HepG2 (cell line): ENCODE measurements at regions not wholly inside any gene's neighbourhood (a gene's known extent, or its start where the extent isn't known, plus 50 kb on each side); places are given as distances from the start of the nearest gene placed in this dataset.

Experiments
- ATAC-seq: fragments of 200-7000 bp; cut with Tn5 transposase; 3 replicates; pipeline ENCODE4 v1.9.1; 2020; ENCODE audit warnings: mild to moderate bottlenecking, moderate library complexity
- BruUV-seq: library from RNA; stranded (reverse); fragments of 400-500 nt; replicated peaks from 2 replicates; lab custom pipeline; 2021; lab: Mats Ljungman, UMichigan
- CTCF ChIA-PET: fragments of 300-600 bp; formaldehyde crosslinking; extraction: SDS; loops from one replicate; lab custom pipeline; 2021; ENCODE audit warnings: low total read pairs, inconsistent platforms, low intra/inter-chr PET ratio; lab: Yijun Ruan, JAX
- POLR2A ChIA-PET: fragments of 350-600 bp; sonication (Branson Sonifier 250); formaldehyde crosslinking; loops from one replicate; lab custom pipeline; 2020; ENCODE audit warnings: antibody characterized with exemption, inconsistent platforms; lab: Yijun Ruan, JAX
- DNase-seq: peaks from one replicate; pipeline ENCODE4 v3.0.0-alpha.2; 2015; ENCODE audit warnings: low spot score
- FAIRE-seq: peaks from 3 replicates; lab custom pipeline; 2011; peaks lifted over from hg19 to GRCh38; lab: Jason Lieb, UNC
- H2AFZ ChIP-seq: one replicate; pipeline ENCODE4 v1.6.1; 2011; ENCODE audit warnings: low read length, inconsistent platforms
- H3K27ac ChIP-seq: fragments of 300-600 bp; 3 replicates; pipeline ENCODE4 v1.8.0; 2011; ENCODE audit warnings: mixed run types, mild to moderate bottlenecking, mixed read lengths, low read length, inconsistent platforms; ENCODE audit not compliant: insufficient read depth; ENCODE audit errors: extremely low read length
- H3K27me3 ChIP-seq, 2 experiments: fragments of 200-600 bp in 1 of 2; 2 replicates in 1 of 2; 3 replicates in 1 of 2; pipeline versions ENCODE4 v1.6.0 to v1.8.0; 2011; ENCODE audit warnings: low read length in 2 of 2, mild to moderate bottlenecking in 2 of 2, moderate library complexity in 2 of 2, inconsistent platforms in 1 of 2; ENCODE audit not compliant: insufficient read depth in 2 of 2, control insufficient read depth in 1 of 2
- H3K36me3 ChIP-seq, 2 experiments: fragments of 200-600 bp in 1 of 2; replicated peaks in 1 of 2; 2 replicates in 1 of 2; 3 replicates in 1 of 2; pipeline versions ENCODE4 v1.5.1 to v1.8.0; 2011; ENCODE audit warnings: low read length in 2 of 2, inconsistent platforms in 1 of 2; ENCODE audit not compliant: insufficient read depth in 2 of 2, control insufficient read depth in 1 of 2
- H3K4me1 ChIP-seq: 2 replicates; pipeline ENCODE4 v1.5.1; 2012; ENCODE audit warnings: low read length, inconsistent platforms; ENCODE audit not compliant: insufficient read depth
- H3K4me2 ChIP-seq: 2 replicates; pipeline ENCODE4 v1.6.0; 2011; ENCODE audit warnings: low read depth, low read length, inconsistent platforms
- H3K4me3 ChIP-seq, 3 experiments: fragments of 200-600 bp in 1 of 3; sonication (generic), shearing (Covaris generic) in 1 of 3; replicated peaks in 1 of 3; 2 replicates each; pipeline ENCODE4 v1.5.1; 2011 to 2016; ENCODE audit warnings: low read length in 3 of 3, inconsistent platforms in 2 of 3, low read depth in 2 of 3, mild to moderate bottlenecking in 2 of 3, control low read depth in 1 of 3, mixed read lengths in 1 of 3; ENCODE audit not compliant: insufficient read depth in 1 of 3
- H3K79me2 ChIP-seq: one replicate; pipeline ENCODE4 v1.6.1; 2011; ENCODE audit warnings: low read length, inconsistent platforms; ENCODE audit not compliant: insufficient read depth
- H3K9ac ChIP-seq: 2 replicates; pipeline ENCODE4 v1.6.0; 2011; ENCODE audit warnings: mild to moderate bottlenecking, low read depth, low read length, inconsistent platforms; ENCODE audit not compliant: insufficient read depth
- H3K9me3 ChIP-seq: 2 replicates; pipeline ENCODE4 v1.5.1; 2012; ENCODE audit warnings: mild to moderate bottlenecking, low read length
- H4K20me1 ChIP-seq: 2 replicates; pipeline ENCODE4 v1.6.0; 2011; ENCODE audit warnings: inconsistent platforms, mild to moderate bottlenecking, low read length, moderate library complexity; ENCODE audit not compliant: insufficient read depth
- CCAR2 ChIP-seq: fragments of 200-400 bp; formaldehyde crosslinking; optimal IDR thresholded peaks from 2 replicates; pipeline ENCODE3; 2018; ENCODE audit warnings: low read depth, mild to moderate bottlenecking, low read length, moderate library complexity
- FOXO1 ChIP-seq: sonication (generic); formaldehyde crosslinking; IDR thresholded peaks from 2 replicates; pipeline ENCODE4 v1.4.0; 2020; ENCODE audit warnings: missing genetic modification reagents
- HNRNPK ChIP-seq: fragments of 200-400 bp; formaldehyde crosslinking; IDR thresholded peaks from 2 replicates; pipeline ENCODE4 v1.6.1; 2018; ENCODE audit warnings: low read length, low read depth, moderate library complexity, mild to moderate bottlenecking; ENCODE audit not compliant: poor library complexity, severe bottlenecking
- KLF13 ChIP-seq: sonication (generic); formaldehyde crosslinking; IDR thresholded peaks from 2 replicates; pipeline ENCODE4 v1.4.0; 2020; ENCODE audit warnings: mild to moderate bottlenecking, missing genetic modification reagents
- NFYB ChIP-seq: sonication (generic); formaldehyde crosslinking; IDR thresholded peaks from 2 replicates; pipeline ENCODE4 v1.4.0; 2020; ENCODE audit warnings: missing genetic modification reagents
- SNAPC4 ChIP-seq: sonication (generic); formaldehyde crosslinking; IDR thresholded peaks from 2 replicates; pipeline ENCODE4 v1.4.0; 2020; ENCODE audit warnings: mild to moderate bottlenecking, missing genetic modification reagents
- ZBTB2 ChIP-seq: sonication (generic); formaldehyde crosslinking; IDR thresholded peaks from 2 replicates; pipeline ENCODE4 v1.8.0; 2022; ENCODE audit warnings: low read depth, missing genetic modification reagents
- ZNF510 ChIP-seq: sonication (generic); formaldehyde crosslinking; IDR thresholded peaks from 2 replicates; pipeline ENCODE4 v1.4.0; 2020; ENCODE audit warnings: low read depth, mild to moderate bottlenecking, missing genetic modification reagents
- ZNF629 ChIP-seq: sonication (generic); formaldehyde crosslinking; conservative IDR thresholded peaks from 2 replicates; pipeline ENCODE4 v1.5.0; 2020; ENCODE audit warnings: missing genetic modification reagents
- ZNF841 ChIP-seq: sonication (generic); formaldehyde crosslinking; IDR thresholded peaks from 2 replicates; pipeline ENCODE4 v1.8.1; 2023; ENCODE audit warnings: missing genetic modification reagents, borderline replicate concordance
- WGBS: methylation state at CpG from one replicate; pipeline ENCODE4 v1.1.6; 2017; ENCODE audit warnings: low lambda C conversion rate; 5-methylcytosine and 5-hydroxymethylcytosine counted together
- in situ Hi-C: cut with HindIII; loops from 2 replicates; pipeline ENCODE4 v1.10.0; 2017; ENCODE audit warnings: low pct_unique_long_range_greater_than_20kb; ENCODE audit not compliant: extremely low pct_ligation_motif_present
- intact Hi-C: fragments of 100-400 bp; cut with micrococcal nuclease; formaldehyde crosslinking; loops from one replicate; pipeline ENCODE4 v1.10.0; 2022; ENCODE audit not compliant: unreplicated experiment
- TF ChIP-seq, protein P1 (sequence below): sonication (generic); formaldehyde crosslinking; IDR thresholded peaks from 2 replicates; pipeline ENCODE4 v1.4.0; 2020; ENCODE audit warnings: mild to moderate bottlenecking, missing genetic modification reagents

GRCh38 chr10:109784236-109784635 is 139.1 kb downstream of the XPNPEP1 start:
- Histone ChIP-seq H2AFZ (no peak overlapping the region), H4K20me1 (no peaks in the 10 kb centered on the region), H3K4me2 (no peak overlapping the region), H3K27me3 (no peaks in the 10 kb centered on the region), H3K9me3 (no peaks in the 10 kb centered on the region), H3K9ac (no peak overlapping the region), H3K27ac (no peak overlapping the region), H3K4me1 (no peaks in the 10 kb centered on the region), H3K36me3 (no peaks in the 10 kb centered on the region), H3K79me2 (no peaks in the 10 kb centered on the region), H3K4me3 (no peak overlapping the region)
- CTCF ChIA-PET: no interaction called here
- POLR2A ChIA-PET: no interaction called here
- intact Hi-C loops: no loop called here
- FAIRE-seq (no peak), ATAC-seq (no peak), DNase-seq (no peak)
- in situ Hi-C loops: no loop called here
- no TSS peak for BruUV-seq
- WGBS: 3% methylated on average over 3 of the region's 3 CpGs
- TF ChIP-seq KLF13 (CRISPR knock-in tag): no peak
- TF ChIP-seq, protein P1, sequence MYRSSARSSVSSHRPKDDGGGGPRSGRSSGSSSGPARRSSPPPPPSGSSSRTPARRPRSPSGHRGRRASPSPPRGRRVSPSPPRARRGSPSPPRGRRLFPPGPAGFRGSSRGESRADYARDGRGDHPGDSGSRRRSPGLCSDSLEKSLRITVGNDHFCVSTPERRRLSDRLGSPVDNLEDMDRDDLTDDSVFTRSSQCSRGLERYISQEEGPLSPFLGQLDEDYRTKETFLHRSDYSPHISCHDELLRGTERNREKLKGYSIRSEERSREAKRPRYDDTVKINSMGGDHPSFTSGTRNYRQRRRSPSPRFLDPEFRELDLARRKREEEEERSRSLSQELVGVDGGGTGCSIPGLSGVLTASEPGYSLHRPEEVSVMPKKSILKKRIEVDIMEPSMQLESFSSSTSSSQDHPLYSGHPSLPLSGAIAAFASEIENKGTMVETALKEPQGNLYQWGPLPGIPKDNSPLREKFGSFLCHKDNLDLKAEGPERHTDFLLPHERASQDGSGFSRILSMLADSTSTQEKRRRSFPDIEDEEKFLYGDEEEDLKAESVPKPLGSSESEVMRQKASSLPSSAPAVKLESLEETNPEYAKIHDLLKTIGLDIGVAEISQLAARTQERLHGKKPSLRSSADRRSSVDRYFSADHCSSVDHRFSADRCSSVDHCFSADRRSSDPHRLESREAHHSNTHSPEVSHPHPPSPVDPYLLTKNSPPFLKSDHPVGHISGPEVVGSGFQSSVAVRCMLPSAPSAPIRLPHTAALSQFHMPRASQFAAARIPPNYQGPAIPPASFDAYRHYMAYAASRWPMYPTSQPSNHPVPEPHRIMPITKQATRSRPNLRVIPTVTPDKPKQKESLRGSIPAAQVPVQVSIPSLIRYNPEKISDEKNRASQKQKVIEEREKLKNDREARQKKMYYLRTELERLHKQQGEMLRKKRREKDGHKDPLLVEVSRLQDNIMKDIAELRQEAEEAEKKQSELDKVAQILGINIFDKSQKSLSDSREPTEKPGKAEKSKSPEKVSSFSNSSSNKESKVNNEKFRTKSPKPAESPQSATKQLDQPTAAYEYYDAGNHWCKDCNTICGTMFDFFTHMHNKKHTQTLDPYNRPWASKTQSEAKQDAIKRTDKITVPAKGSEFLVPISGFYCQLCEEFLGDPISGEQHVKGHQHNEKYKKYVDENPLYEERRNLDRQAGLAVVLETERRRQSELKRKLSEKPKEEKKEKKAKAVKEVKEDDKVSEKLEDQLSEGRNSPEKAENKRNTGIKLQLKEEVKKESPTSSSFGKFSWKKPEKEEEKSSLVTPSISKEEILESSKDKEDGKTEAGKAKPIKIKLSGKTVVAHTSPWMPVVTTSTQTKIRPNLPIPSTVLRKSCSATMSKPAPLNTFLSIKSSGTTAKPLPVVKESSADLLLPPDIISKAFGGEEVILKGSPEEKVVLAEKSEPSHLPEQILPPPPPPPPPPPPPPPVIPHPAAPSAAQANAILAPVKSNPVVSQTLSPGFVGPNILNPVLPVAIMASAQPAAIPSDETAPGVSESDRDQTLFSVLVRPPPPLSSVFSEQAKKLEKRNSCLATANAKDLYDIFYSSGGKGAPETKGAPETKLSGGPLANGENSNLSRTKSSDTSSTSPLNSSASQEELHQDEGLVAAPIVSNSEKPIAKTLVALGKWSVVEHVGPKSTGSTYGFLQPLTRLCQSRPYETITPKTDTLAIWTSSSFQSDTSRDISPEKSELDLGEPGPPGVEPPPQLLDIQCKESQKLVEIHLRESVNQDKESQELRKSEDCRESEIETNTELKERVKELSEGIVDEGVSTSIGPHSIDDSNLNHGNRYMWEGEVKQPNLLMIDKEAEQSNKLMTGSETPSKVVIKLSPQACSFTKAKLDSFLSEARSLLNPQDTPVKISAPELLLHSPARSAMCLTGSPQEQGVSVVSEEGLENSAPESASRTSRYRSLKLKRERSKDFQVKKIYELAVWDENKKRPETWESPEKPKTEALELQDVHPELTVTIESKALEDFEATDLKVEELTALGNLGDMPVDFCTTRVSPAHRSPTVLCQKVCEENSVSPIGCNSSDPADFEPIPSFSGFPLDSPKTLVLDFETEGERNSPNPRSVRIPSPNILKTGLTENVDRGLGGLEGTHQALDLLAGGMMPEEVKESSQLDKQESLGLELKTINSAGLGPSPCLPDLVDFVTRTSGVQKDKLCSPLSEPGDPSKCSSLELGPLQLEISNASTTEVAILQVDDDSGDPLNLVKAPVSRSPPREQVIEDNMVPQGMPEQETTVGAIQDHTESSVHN (CRISPR knock-in tag): no peak
- no peak for TF ChIP-seq ZNF629 (CRISPR knock-in tag)
- TF ChIP-seq ZNF510 (CRISPR knock-in tag): no peak
- TF ChIP-seq CCAR2: no peak
- TF ChIP-seq NFYB (CRISPR knock-in tag): no peak
- TF ChIP-seq HNRNPK: no peak
- no peak for TF ChIP-seq FOXO1 (CRISPR knock-in tag)
- no peak for TF ChIP-seq ZNF841 (CRISPR knock-in tag)
- no peak for TF ChIP-seq SNAPC4 (CRISPR knock-in tag)
- no peak for TF ChIP-seq ZBTB2 (CRISPR knock-in tag)
